Breast epithelium (tissue), 3 donors: ENCODE measurements at regions not wholly inside any gene's neighbourhood (a gene's known extent, or its start where the extent isn't known, plus 50 kb on each side); places are given as distances from the start of the nearest gene placed in this dataset.

Experiments used
- POLR2A ChIP-seq: fragments of 450-650 bp; IDR thresholded peaks from one replicate; pipeline ENCODE4 v1.6.1; 2016; ENCODE audit warnings: antibody characterized with exemption, mild to moderate bottlenecking, moderate library complexity
- TF ChIP-seq, protein P1 (sequence below), 3 donors: fragments of 450-650 bp; IDR thresholded peaks; one replicate each; pipeline ENCODE4 v1.5.1; 2016 to 2017; ENCODE audit warnings: antibody characterized with exemption in 3 of 3, mild to moderate bottlenecking in 3 of 3, moderate library complexity in 3 of 3

DNA sequence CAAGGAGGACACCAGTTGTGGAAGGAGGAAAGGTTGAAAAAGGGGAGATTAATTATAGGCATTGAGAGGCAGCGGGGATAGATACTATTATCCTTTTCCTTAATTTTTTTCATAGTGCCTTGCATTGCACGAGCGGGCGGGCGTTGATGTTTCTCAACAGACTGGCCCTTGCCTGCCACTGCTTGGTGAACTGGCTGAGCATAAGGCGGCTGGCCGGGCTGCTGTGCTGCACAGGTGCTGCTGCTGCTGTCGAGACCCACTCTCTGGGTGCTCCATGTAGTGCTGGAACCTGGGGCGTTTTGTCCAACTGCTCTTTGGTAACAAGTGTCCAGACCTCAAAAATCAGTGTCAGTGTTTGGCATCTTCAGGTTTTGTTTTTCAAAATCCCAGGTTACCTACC is 83.3 kb upstream of the PAQR3 start:
- no peak for TF ChIP-seq POLR2A
- TF ChIP-seq, protein P1, sequence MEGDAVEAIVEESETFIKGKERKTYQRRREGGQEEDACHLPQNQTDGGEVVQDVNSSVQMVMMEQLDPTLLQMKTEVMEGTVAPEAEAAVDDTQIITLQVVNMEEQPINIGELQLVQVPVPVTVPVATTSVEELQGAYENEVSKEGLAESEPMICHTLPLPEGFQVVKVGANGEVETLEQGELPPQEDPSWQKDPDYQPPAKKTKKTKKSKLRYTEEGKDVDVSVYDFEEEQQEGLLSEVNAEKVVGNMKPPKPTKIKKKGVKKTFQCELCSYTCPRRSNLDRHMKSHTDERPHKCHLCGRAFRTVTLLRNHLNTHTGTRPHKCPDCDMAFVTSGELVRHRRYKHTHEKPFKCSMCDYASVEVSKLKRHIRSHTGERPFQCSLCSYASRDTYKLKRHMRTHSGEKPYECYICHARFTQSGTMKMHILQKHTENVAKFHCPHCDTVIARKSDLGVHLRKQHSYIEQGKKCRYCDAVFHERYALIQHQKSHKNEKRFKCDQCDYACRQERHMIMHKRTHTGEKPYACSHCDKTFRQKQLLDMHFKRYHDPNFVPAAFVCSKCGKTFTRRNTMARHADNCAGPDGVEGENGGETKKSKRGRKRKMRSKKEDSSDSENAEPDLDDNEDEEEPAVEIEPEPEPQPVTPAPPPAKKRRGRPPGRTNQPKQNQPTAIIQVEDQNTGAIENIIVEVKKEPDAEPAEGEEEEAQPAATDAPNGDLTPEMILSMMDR (IDR thresholded peaks at IDR 0.05) = no peak
